Lower leg skin (tissue), 4 donors: ENCODE measurements at regions not wholly inside any gene's neighbourhood (a gene's known extent, or its start where the extent isn't known, plus 50 kb on each side); places are given as distances from the start of the nearest gene placed in this dataset.

ENCODE experiments used
- DNase-seq, 2 donors: peaks; one replicate each; pipeline ENCODE4 v3.0.0-alpha.2; 2019; ENCODE audit warnings: low spot score in 2 of 2
- H3K4me3 ChIP-seq: fragments of 200-600 bp; sonication (generic); 2 replicates; pipeline ENCODE4 v1.5.1; 2017; ENCODE audit warnings: mild to moderate bottlenecking, low read depth; ENCODE audit not compliant: poor library complexity, severe bottlenecking
- CTCF ChIP-seq, 3 donors: fragments of 450-650 bp; IDR thresholded peaks; one replicate each; pipeline ENCODE4 v1.5.1; 2016; ENCODE audit warnings: antibody characterized with exemption in 3 of 3, mild to moderate bottlenecking in 3 of 3, moderate library complexity in 2 of 3
- POLR2A ChIP-seq, 2 donors: fragments of 450-650 bp; IDR thresholded peaks; one replicate each; pipeline ENCODE4 v1.6.1; 2016 to 2017; ENCODE audit warnings: antibody characterized with exemption in 2 of 2, mild to moderate bottlenecking in 1 of 2, moderate library complexity in 1 of 2
- WGBS, 2 donors: methylation state at CpG; one replicate each; pipeline ENCODE4 v1.1.5; 2018; 5-methylcytosine and 5-hydroxymethylcytosine counted together
- intact Hi-C: fragments of 100-400 bp; cut with DNase I; formaldehyde crosslinking; loops from one replicate; pipeline ENCODE4 v1.15.0; 2023; ENCODE audit warnings: low total_unique reads

GRCh38 chr22:34344702-34345101, 424.4 kb upstream of the LARGE1 start:
- no peak for DNase-seq
- no peak for TF ChIP-seq POLR2A (IDR thresholded peaks at IDR 0.05)
- TF ChIP-seq CTCF (IDR thresholded peaks at IDR 0.05) = no peak
- H3K4me3 ChIP-seq = no peak overlapping the region
- whole genome bisulfite sequencing, 2 donors = 8 to 33% methylated on average over 1 of the region's 1 CpG
- intact Hi-C loops = no loop called here

GRCh38 chr22:34354071-34354817, 434.0 kb upstream of the LARGE1 start:
- intact Hi-C loops = loop anchor here (5.0 kb wide), 1 partner anchor 1082 kb away; no protein-coding TSS in a partner anchor
- no peak for DNase-seq
- TF ChIP-seq POLR2A (IDR thresholded peaks at IDR 0.05) (no peak), CTCF (IDR thresholded peaks at IDR 0.05) (no peak)
- WGBS, 2 donors = 71 to 76% methylated on average over 12 of the region's 12 CpGs
- H3K4me3 ChIP-seq = no peak overlapping the region

GRCh38 chr22:34356481-34356880, 436.2 kb upstream of the LARGE1 start:
- DNase-seq = no peak
- no peak overlapping the region for H3K4me3 ChIP-seq
- WGBS, 2 donors = 39 to 45% methylated on average over 1 of the region's 1 CpG
- intact Hi-C loops = no loop called here
- TF ChIP-seq POLR2A (IDR thresholded peaks at IDR 0.05) (no peak), CTCF (IDR thresholded peaks at IDR 0.05) (no peak)

- intact Hi-C loops = no loop called here
- TF ChIP-seq POLR2A (IDR thresholded peaks at IDR 0.05) = no peak
- 76 to 77% methylated on average over 2 of the region's 2 CpGs for WGBS, 2 donors
- no peak overlapping the region for H3K4me3 ChIP-seq
- no peak for DNase-seq
Observed at GRCh38 chr22:34370711-34371110, 450.4 kb upstream of the LARGE1 start.

GRCh38 chr22:34379825-34380224, 459.5 kb upstream of the LARGE1 start:
- TF ChIP-seq CTCF (IDR thresholded peaks at IDR 0.05) (no peak), POLR2A (IDR thresholded peaks at IDR 0.05) (no peak)
- 88 to 92% methylated on average over 2 of the region's 2 CpGs for WGBS, 2 donors
- no peak for DNase-seq
- H3K4me3 ChIP-seq = no peak overlapping the region
- intact Hi-C loops = no loop called here

- H3K4me3 ChIP-seq = no peak overlapping the region
- WGBS, 2 donors = 82 to 84% methylated on average over 4 of the region's 4 CpGs
- TF ChIP-seq CTCF (IDR thresholded peaks at IDR 0.05) (no peak), POLR2A (IDR thresholded peaks at IDR 0.05) (no peak)
- intact Hi-C loops = no loop called here
- DNase-seq = no peak
Observed at GRCh38 chr22:34380532-34380931, 460.3 kb upstream of the LARGE1 start.
